NOMO-1 treated with DMSO at 0.1 percent for 48 hours (cell line): ENCODE measurements at regions not wholly inside any gene's neighbourhood (a gene's known extent, or its start where the extent isn't known, plus 50 kb on each side); places are given as distances from the start of the nearest gene placed in this dataset.
"Not testable (repeated sequence)": the region's sequence is repeated elsewhere in the genome, so short reads cannot be mapped to it uniquely, and the experiment has no call there.

ENCODE experiments used
- DNase-seq: peaks from one replicate; lab custom pipeline; 2025; ENCODE audit not compliant: unreplicated experiment; lab: John Stamatoyannopoulos, UW

GRCh38 chr12:115813256-115813655 lies 464.2 kb downstream of the MED13L start:
- DNase-seq, result no peak

- DNase-seq, result no peak
Measured at GRCh38 chr12:115811929-115812328, 465.6 kb downstream of the MED13L start.

GRCh38 chr12:115811045-115811444 lies 466.4 kb downstream of the MED13L start:
- no peak for DNase-seq

- no peak for DNase-seq
Measured at GRCh38 chr12:115810122-115810901, 467.2 kb downstream of the MED13L start.

GRCh38 chr12:115806000-115806399 lies 471.5 kb downstream of the MED13L start:
- no peak for DNase-seq

- DNase-seq, result no peak
Measured at GRCh38 chr12:115802767-115803166, 474.7 kb downstream of the MED13L start.

- DNase-seq, result no peak
Measured at GRCh38 chr12:115801871-115802270, 475.6 kb downstream of the MED13L start.

GRCh38 chr12:115799610-115800009 lies 477.9 kb downstream of the MED13L start:
- DNase-seq, result no peak

- no peak for DNase-seq
Measured at GRCh38 chr12:115798309-115798917, 479.1 kb downstream of the MED13L start.

- DNase-seq, result no peak
Measured at GRCh38 chr12:115794659-115795081, 482.8 kb downstream of the MED13L start.

- DNase-seq, result no peak
Measured at GRCh38 chr12:115791331-115791730, 486.2 kb downstream of the MED13L start.

GRCh38 chr12:115790526-115790925 lies 487.0 kb downstream of the MED13L start:
- DNase-seq, result no peak

- DNase-seq, result not testable (repeated sequence)
Measured at GRCh38 chr12:115786490-115786889, 491.0 kb downstream of the MED13L start.

- DNase-seq, result no peak
Measured at GRCh38 chr12:115785548-115785947, 491.9 kb downstream of the MED13L start.

GRCh38 chr12:115776399-115776798 lies 501.1 kb downstream of the MED13L start:
- no peak for DNase-seq

- no peak for DNase-seq
Measured at GRCh38 chr12:115774148-115774895, 503.2 kb downstream of the MED13L start.

- no peak for DNase-seq
Measured at GRCh38 chr12:115771601-115772000, 505.9 kb downstream of the MED13L start.

GRCh38 chr12:115771065-115771464 lies 506.4 kb downstream of the MED13L start:
- no peak for DNase-seq

- no peak for DNase-seq
Measured at GRCh38 chr12:115770643-115771042, 506.9 kb downstream of the MED13L start.

GRCh38 chr12:115767916-115768315 lies 509.6 kb downstream of the MED13L start:
- no peak for DNase-seq

GRCh38 chr12:115763982-115764621 lies 513.4 kb downstream of the MED13L start:
- no peak for DNase-seq
